DND-41 (cell line): ENCODE measurements at regions not wholly inside any gene's neighbourhood (a gene's known extent, or its start where the extent isn't known, plus 50 kb on each side); places are given as distances from the start of the nearest gene placed in this dataset.

Source experiments
- ATAC-seq: fragments of 200-7000 bp; cut with Tn5 transposase; 3 replicates; pipeline ENCODE4 v1.9.1; 2021; ENCODE audit warnings: low read depth; ENCODE audit not compliant: insufficient read depth
- DNase-seq: peaks from one replicate; pipeline ENCODE4 v3.0.0-alpha.2; 2020
- H2AFZ ChIP-seq: 2 replicates; pipeline ENCODE4 v1.6.0; 2012; ENCODE audit warnings: low read depth, low read length
- H3K27ac ChIP-seq: 2 replicates; pipeline ENCODE4 v1.5.1; 2012; ENCODE audit warnings: low read length, inconsistent platforms
- H3K27me3 ChIP-seq: fragments of 200-600 bp; sonication (generic); 2 replicates; pipeline ENCODE4 v1.6.0; 2012; ENCODE audit warnings: low read length, mild to moderate bottlenecking, inconsistent platforms; ENCODE audit not compliant: insufficient read depth, poor library complexity
- H3K36me3 ChIP-seq: 2 replicates; pipeline ENCODE4 v1.5.1; 2012; ENCODE audit warnings: low read length, inconsistent platforms; ENCODE audit not compliant: insufficient read depth
- H3K4me1 ChIP-seq: 2 replicates; pipeline ENCODE4 v1.5.1; 2012; ENCODE audit warnings: mild to moderate bottlenecking, low read length; ENCODE audit not compliant: insufficient read depth
- H3K4me2 ChIP-seq: 2 replicates; pipeline ENCODE4 v1.6.0; 2012; ENCODE audit warnings: mild to moderate bottlenecking, moderate library complexity, low read length, inconsistent platforms; ENCODE audit not compliant: insufficient read depth
- H3K4me3 ChIP-seq, 2 experiments: fragments of 200-600 bp in 1 of 2; shearing (Covaris generic) in 1 of 2; 2 replicates each; pipeline ENCODE4 v1.5.1; 2012 to 2016; ENCODE audit warnings: inconsistent platforms in 2 of 2, low read length in 2 of 2, mild to moderate bottlenecking in 2 of 2, low read depth in 1 of 2, moderate library complexity in 1 of 2
- H3K79me2 ChIP-seq: 2 replicates; pipeline ENCODE4 v1.6.0; 2012; ENCODE audit warnings: low read length, inconsistent platforms; ENCODE audit not compliant: insufficient read depth
- H3K9ac ChIP-seq: 2 replicates; pipeline ENCODE4 v1.6.0; 2012; ENCODE audit warnings: low read depth, mild to moderate bottlenecking, inconsistent platforms, low read length, moderate library complexity
- H3K9me3 ChIP-seq: 2 replicates; pipeline ENCODE4 v1.5.1; 2012; ENCODE audit warnings: low read length, moderate library complexity, mild to moderate bottlenecking, inconsistent platforms; ENCODE audit not compliant: insufficient read depth, severe bottlenecking
- H4K20me1 ChIP-seq: 2 replicates; pipeline ENCODE4 v1.6.0; 2012; ENCODE audit warnings: low read length; ENCODE audit not compliant: insufficient read depth
- EZH2 ChIP-seq: IDR thresholded peaks from 3 replicates; pipeline ENCODE4 v1.6.1; 2012; ENCODE audit warnings: borderline replicate concordance, low read depth, mild to moderate bottlenecking, moderate library complexity, low read length, inconsistent platforms; ENCODE audit not compliant: severe bottlenecking
- TF ChIP-seq, protein P1 (sequence below): IDR thresholded peaks from 2 replicates; pipeline ENCODE4 v1.5.1; 2012; ENCODE audit warnings: borderline replicate concordance, low read length, moderate library complexity, mild to moderate bottlenecking; ENCODE audit not compliant: poor library complexity, severe bottlenecking; ENCODE audit errors: extremely low read depth

DNA sequence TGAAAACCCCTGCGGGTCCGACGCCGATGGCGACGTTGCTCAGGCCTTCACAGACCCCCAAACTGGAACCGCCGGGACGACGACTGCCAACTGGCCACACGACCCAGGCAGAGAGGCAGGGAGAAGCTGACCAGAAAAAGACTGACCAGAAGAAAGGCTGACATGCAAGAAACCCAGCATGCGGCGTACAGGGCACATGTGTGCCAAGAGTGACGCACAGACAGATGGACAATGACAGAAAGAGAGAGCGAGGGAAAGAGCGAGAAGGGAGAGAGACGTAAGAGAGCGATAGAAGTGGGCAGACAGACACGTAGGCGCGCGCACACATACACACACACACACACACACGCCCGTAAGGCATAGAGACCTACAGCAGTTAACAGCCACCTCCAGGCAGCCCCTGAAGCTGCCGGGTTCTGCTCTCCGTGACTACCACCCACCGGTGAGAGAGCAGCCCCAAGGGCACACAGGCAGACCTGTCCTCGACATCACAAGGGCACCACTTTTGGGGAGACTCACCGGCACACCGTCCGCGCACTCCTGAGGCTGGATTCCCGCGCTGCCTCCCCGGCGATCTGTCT is 67.2 kb upstream of the ZNF527 start:
- H3K36me3 ChIP-seq: no peaks in the 10 kb centered on the region
- no peak for ATAC-seq
- no peak overlapping the region for H3K27ac ChIP-seq
- H3K4me1 ChIP-seq: no peaks in the 10 kb centered on the region
- H3K4me2 ChIP-seq: no peak overlapping the region
- no peaks in the 10 kb centered on the region for H4K20me1 ChIP-seq
- no peak overlapping the region for H3K9ac ChIP-seq
- H3K27me3 ChIP-seq: no peaks in the 10 kb centered on the region
- no peak for DNase-seq
- peaks cover 4% of the 10 kb centered on the region for H3K9me3 ChIP-seq
- no peak overlapping the region for H3K4me3 ChIP-seq
- H2AFZ ChIP-seq: no peak overlapping the region
- H3K79me2 ChIP-seq: no peaks in the 10 kb centered on the region
- TF ChIP-seq, protein P1, sequence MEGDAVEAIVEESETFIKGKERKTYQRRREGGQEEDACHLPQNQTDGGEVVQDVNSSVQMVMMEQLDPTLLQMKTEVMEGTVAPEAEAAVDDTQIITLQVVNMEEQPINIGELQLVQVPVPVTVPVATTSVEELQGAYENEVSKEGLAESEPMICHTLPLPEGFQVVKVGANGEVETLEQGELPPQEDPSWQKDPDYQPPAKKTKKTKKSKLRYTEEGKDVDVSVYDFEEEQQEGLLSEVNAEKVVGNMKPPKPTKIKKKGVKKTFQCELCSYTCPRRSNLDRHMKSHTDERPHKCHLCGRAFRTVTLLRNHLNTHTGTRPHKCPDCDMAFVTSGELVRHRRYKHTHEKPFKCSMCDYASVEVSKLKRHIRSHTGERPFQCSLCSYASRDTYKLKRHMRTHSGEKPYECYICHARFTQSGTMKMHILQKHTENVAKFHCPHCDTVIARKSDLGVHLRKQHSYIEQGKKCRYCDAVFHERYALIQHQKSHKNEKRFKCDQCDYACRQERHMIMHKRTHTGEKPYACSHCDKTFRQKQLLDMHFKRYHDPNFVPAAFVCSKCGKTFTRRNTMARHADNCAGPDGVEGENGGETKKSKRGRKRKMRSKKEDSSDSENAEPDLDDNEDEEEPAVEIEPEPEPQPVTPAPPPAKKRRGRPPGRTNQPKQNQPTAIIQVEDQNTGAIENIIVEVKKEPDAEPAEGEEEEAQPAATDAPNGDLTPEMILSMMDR: no peak
- TF ChIP-seq EZH2: no peak

DNA sequence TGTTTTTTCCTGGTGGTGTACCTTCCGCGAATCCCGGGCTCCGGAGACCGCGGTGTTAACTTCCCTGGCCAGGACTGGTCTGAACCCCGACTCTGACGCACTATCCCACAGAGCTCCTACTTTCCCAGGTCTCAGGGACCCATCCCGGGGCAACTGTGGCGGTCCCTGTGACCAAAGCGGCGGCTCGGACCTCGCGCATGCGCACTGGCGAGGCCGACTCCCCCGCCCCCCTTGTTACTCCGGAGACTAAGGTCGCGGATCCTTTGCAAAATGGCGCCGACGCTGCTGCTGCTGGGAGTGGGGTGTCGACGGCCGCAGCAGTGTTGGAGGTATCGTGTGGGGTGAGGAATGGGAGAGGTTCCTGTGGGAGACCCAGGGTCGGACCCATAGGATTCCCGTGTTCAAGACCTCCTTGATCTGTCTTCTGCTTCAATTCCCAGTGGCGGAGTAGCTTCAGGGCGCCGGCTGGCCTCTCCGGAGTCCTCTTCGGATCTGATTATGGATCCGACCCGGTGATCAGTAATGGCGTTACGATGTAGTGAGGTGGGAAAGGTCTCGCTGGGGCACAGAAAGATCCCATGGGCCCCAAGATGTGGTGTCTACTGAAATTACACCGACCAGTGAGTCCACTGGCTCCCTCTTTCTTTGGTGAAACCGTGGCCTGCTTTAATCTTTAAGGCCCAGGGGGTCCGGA is 66.6 kb upstream of the ZNF527 start:
- Histone ChIP-seq H3K36me3 (no peaks in the 10 kb centered on the region), H3K4me2 (no peak overlapping the region), H4K20me1 (no peaks in the 10 kb centered on the region), H3K27me3 (no peaks in the 10 kb centered on the region), H3K79me2 (no peaks in the 10 kb centered on the region), H3K27ac (no peak overlapping the region), H2AFZ (no peak overlapping the region), H3K9ac (no peak overlapping the region), H3K4me3 (no peak overlapping the region), H3K9me3 (peaks cover 4% of the 10 kb centered on the region), H3K4me1 (no peaks in the 10 kb centered on the region)
- TF ChIP-seq, protein P1: no peak
- no peak for TF ChIP-seq EZH2
- DNase-seq (no peak), ATAC-seq (no peak)

GRCh38 chr19:37304884-37305255 is 66.0 kb upstream of the ZNF527 start:
- TF ChIP-seq, protein P1: no peak
- TF ChIP-seq EZH2: no peak
- no peaks in the 10 kb centered on the region for H3K36me3 ChIP-seq
- H2AFZ ChIP-seq: no peak overlapping the region
- DNase-seq: no peak
- no peak overlapping the region for H3K27ac ChIP-seq
- no peaks in the 10 kb centered on the region for H4K20me1 ChIP-seq
- H3K27me3 ChIP-seq: no peaks in the 10 kb centered on the region
- H3K9me3 ChIP-seq: peaks cover 4% of the 10 kb centered on the region
- ATAC-seq: no peak
- no peak overlapping the region for H3K4me3 ChIP-seq
- H3K79me2 ChIP-seq: no peaks in the 10 kb centered on the region
- no peak overlapping the region for H3K9ac ChIP-seq
- H3K4me2 ChIP-seq: no peak overlapping the region
- peaks cover under 1% of the 10 kb centered on the region; the same call in 1 of the 2 replicates for H3K4me1 ChIP-seq
